Activated CD4-positive, CD25-positive, alpha-beta regulatory T cell treated with anti-CD3 and anti-CD28 coated beads, Interleukin-2, amount 50 U/mL, for 72 hours (primary cell): ENCODE measurements at regions not wholly inside any gene's neighbourhood (a gene's known extent, or its start where the extent isn't known, plus 50 kb on each side); places are given as distances from the start of the nearest gene placed in this dataset.

Source experiments
- DNase-seq: peaks from one replicate; pipeline ENCODE4 v3.0.0; 2021

DNA sequence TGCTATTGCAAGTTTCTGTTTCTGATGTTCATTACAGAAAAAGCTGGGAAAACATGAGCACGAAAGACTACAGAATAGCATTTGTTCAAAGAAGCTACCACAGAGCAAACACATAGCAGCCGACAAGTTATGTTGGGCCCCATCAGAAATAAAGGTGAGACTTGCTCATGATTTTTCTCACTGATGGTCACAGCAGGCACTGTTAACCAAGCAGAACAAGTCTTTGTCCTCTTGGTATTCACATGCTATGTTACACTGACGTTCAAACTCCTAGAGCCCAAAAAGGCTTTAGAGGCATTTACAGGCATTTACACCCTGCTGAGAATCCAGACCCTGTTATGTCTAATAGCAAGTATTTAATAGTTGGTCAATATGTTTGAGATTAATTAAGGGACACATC lies 235.0 kb upstream of the HNMT start:
- no peak for DNase-seq

DNA sequence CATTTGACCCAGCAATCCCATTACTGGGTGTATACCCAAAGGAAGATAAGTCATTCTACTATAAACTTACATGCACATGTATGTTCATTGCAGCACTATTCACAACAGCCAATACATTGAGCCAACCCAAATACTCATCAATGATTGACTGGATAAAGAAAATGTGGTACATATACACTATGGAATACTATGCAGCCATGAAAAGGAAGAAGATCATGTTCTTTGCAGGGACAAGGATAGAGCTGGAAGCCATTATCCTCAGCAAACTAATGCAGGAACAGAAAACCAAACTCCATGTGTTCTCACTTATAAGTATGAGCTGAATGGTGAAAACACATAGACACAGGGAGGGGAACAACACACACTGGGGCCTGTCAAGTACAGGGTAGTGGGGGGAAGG lies 226.7 kb upstream of the HNMT start:
- DNase-seq = no peak

DNA sequence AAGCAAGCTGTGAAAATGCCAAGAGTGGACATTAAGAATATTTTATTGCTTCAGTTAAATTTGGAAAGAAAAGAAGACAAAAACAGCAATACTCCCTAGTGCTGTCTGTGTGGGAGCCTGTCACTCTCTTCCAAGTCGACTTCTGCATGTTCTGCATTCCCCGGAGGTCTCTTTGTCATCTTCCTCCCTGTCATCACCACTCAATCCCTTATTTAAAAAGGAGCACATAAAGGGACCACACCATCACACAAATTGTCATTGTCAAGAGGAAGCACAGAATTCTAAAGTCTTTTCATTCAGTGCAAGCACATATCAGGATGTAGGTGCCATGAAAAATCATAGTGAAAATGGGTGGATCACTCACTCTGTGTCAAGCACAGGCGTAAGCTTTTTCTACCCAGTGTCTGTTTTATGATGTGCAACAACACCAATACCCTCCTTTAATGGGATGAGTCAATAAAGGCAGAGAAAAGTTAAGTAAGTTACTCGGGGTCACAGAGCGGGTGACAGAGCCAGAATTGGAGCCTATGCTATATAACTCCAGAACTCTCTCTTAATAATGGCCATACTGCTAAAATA lies 222.4 kb upstream of the HNMT start:
- DNase-seq = no peak

DNA sequence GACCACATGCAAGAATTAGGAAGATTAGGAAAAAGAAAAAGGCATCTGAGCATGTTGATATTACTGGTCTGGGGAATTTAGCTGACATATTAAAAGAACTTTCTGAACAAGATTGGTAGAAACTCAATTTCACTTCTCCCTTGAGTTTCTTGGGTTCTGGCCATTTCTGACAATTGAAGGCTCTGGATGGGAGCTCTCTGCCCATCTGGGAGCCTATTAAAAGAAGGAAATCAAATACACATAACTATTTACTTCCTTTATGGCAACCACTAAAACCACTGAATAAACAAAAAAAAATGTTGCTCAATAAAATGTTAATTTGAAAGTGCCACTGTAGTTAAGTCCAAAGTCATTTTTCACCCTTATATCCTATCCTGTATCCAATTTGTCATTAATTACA lies 216.8 kb upstream of the HNMT start:
- DNase-seq = no peak

DNA sequence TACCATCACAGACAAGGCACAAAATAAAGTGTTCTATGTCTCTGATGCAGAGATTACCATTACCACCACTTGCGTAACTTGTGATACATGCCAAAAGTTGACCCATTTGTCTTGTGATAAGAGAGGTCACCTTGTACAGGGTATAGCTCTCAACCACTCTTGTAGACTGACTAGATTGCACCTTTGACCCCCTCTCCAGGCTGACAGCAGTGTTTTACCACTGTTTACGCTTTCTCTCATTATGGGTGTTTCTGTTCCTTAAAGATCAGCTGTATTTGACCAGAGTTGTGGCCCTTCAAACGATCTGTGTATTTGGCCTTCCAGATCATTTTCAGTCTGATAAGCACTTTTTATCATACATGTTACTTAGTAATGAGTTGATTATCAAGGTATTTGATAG lies 215.7 kb upstream of the HNMT start:
- no peak for DNase-seq

DNA sequence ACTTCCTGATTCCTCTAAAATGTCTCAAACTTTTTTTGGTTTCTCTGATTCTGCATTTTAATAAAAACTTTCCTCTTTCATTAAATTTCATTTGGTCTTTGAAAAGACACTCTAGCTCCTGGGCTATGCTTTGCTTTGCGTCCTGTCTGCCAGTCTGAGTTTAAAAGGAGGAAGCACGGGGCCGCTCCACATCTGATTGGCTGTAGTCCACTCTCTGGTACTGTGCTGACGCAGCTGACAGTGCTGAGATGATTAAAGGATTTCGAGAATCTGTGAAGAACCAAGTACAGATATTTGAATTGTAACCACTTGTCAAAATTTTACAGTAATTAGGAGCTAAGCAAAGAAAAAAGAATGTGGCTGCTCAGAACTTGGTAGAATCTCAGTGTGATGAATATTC lies 199.6 kb upstream of the HNMT start:
- DNase-seq = no peak

DNA sequence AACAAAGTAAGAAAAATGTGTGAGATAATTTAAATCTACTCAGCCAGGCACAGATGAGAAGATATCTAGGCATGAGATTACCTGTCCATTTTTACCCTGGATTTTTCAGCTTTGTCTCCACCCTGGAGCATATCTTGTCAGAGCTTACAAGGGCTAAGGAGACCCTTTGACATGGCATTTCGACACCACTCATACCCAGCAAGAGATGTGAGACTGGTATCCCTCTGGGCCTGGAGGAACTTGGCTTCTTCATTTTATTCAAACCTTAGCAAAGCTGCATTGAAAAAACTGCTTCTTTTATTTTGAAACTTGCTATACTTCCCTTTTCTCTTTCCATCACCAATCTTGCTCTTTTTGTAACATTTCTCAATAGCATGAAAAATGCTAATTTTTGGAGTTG lies 194.9 kb upstream of the HNMT start:
- no peak for DNase-seq

DNA sequence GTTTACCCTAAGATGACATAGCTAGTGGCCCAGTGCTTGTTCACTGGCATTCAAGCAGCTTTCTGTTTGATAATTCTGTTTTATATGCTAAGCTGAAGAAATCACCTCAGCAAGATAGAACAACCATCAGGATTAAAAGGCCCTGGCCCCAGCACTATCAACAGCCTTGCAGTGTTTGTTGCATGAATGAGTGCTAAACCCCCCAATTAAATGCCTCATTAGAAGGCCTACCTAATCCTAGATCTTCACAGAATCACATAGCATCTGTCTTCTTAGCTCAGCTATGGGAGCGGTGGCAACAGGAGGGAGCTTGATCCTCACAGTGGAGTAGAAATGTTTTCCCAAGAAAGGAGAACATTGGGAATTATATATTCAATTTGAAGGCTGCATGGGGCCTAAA lies 194.1 kb upstream of the HNMT start:
- no peak for DNase-seq

DNA sequence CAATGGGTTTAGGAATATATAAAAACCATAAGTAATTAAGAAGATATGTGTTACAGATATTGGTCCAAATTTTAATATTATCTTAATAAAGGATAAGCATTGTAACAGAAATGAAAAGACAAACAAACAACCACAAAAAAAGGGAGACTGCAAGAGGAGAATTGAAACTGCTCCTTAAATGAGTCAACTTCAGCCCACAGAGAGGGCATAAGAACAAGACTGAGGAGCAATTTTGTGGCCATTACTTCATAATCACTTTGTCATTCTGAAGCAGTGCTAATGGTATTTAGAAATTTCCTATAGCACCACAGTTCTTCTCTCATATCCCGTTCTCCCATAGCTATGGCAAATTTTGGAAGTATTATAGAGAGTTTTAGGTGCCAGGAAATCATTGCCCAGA lies 193.2 kb upstream of the HNMT start:
- no peak for DNase-seq

DNA sequence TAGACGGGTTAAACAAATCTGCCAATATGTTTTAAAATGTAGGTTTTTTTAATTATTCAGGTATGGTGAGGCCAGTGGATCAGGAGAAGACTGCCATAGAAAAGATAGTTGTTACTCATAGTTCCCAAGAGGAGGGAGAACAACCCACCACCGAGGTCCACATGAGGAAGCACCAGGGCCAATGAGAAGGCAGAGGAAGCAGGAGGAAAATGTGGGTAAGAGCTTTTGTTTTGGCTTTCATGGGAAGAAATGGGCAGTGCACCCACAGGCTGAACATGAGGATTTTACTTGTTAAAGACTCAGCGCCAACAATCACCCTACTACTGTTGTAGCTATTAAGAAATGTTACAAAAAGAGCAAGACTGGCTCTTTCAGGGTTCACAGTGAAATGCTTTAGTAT lies 191.8 kb upstream of the HNMT start:
- no peak for DNase-seq

DNA sequence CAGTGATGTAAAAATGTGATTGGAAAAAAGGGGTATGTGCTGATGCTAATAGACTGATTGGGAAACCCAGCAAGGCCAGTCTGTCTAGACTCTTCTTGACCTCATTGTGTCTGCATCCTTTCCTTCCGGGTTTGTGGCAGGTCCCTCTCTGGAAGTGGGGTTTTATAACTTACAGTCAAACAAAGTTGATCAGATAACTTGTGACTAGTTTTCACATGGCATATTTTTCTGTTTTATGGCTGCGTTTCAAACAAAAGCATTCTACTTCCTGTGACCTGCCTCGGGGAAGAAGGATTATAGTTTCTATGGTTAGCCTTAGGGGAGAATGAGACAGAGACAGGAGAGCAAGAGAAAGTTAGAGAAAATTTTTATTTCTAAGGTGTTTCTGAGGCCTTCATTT lies 188.7 kb upstream of the HNMT start:
- no peak for DNase-seq

DNA sequence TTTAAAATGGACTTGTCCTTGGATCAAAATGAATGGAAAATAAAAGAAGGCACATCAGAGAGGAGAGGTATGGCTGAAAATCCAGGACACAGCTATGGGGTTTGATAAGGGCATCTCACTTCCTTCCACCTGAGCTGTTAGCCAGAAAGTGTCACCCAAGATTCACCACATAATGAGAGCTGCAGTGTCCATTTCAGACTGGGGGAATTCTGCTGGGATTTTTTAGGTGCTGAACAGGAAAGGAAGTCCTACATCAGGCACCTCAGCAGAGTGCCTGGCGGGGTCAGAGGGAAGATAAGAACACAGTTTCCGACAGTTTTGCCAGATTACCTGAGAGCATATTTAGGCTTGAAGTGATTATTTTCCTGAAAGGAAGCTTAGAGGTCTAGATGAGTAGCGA lies 187.6 kb upstream of the HNMT start:
- no peak for DNase-seq

DNA sequence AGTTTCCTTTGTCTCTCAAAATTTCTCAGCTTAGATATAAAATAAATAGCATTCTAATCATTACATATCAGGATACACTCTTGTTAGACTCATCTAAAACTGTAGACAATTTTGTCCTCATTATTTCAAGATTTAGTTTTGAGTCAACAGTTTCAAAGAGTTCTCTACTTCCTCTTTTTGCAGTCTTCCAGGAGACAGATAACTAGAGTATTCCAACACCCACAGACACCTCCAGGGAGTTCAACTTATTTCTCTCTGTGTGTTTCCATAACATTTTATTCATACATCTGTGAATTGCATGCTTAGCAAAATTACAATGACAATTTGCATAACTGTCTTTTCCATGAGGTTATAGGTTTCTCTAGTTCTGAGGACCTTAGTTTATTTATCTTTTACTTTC lies 166.6 kb upstream of the HNMT start:
- no peak for DNase-seq

DNA sequence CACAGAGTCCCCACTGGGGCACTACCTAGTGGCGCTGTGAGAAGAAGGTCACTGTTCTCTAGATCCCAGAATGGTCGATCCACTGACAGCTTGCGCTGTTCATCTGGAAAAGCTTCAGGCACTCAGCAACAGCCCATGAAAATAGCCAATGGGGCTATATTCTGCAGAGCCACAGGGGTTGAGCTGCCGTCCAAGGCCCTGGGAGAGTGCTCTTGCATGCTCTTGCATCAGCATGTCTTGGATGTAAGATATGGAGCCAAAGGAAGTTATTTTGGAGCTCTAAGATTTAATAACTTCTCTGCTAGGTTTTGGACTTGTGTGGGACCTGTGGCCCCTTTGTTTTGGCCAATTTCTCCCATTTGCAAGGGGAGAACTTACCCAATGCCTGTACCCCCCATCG lies 164.7 kb upstream of the HNMT start:
- DNase-seq = no peak

DNA sequence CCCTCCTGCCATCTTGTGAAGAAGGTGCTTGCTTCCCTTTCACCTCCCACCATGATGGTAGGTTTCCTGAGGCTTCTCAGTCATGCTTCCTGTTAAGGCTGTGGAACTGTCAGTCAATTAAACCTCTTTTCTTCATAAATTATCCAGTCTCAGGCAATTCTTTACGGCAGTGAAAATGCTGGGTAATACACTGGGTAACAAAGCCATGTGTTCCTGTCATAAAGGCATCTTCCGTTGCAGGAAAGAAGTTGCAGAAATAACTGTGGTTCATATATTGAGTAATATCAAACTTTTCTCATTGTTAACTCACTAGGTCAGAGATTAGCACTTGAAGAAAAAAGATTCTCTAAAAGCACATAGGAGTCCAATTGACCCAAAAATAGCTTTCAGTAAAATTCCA lies 163.9 kb upstream of the HNMT start:
- no peak for DNase-seq

DNA sequence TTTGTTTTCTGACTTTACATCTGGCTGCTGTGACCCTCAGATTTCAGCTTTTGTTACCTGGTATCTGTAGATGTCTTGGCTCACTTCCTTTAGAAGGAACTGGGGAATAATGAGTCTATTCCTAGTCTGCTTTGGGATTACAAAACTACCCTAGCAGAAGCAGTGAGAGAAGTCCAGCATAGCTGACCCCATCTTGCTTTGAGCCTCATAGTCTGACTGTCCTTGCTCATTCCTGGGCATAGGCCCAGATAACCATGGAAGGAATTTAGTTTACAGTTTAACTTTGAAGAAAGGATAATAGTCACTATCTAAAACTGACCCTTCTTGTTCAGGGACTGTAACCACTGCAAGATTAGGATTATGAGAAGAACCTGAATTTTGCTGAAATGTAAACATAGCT lies 163.0 kb upstream of the HNMT start:
- DNase-seq = no peak

DNA sequence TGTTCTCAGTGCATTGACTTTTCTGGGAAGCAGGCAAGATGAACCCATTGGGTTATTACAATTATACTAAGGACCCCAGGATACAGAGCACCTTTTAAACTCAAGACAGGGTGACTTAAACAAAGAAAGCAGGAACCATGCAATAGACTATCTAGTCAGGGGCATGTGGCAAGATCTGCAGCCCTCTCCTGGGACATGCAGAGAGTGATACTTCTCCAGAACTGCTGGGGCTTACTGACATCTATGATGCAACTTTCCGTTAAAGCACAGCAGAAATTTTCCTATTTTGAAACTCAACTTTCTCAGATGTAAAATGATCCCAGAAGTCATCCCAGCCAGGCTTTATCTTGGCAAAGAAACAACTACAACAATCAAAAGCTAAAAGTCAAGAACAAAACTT lies 162.2 kb upstream of the HNMT start:
- no peak for DNase-seq

DNA sequence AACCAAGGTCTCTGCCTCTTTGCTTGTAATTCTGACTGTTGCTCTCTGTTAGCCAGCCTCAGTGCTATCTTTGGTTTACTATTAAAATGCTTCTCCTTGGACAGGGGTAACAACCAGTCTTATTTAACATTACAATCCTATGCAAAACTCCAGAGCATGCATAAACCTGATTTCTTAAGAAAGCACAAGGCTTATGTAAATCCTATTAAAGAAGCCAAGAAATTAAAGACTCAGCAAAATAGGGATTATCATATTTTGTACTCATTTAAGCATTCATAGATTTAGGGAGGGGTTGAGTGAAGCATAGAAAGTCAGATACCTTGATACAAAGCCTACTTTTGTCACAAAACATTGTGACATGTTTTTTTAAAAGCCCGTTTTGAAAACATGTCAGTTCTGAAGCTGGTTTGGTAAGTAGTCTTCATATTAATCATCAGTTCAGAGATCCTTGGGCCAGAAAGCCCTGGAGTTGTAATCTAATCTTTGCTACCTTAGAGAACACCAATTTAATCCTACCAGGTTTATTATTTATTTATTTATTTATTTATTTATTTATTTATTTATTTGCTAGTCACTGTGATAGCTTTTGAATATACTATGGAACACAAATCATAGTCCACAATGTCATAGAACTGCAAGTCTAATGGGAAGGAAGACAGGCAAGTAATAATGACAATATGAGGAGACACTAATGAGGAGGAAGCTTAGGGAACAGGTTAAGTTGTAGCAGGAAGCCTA lies 158.0 kb upstream of the HNMT start:
- no peak for DNase-seq

DNA sequence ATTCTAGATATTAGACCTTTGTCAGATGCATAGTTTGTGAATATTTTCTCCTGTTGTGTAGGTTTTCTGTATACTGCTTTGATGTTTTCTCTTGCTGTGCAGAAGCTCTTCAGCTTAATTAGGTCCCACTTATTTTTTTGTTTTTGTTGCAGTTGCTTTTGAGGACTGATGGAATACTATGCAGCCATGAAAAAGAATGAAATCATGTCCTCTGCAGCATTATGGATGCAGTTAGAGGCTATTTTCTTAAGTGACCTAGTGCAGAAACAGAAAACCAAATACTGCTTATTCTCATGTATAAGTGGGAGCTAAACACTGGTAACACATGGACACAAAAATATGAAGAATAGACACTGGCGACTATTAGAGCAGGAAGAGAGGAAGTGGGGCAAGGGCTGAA lies 155.0 kb upstream of the HNMT start:
- no peak for DNase-seq

DNA sequence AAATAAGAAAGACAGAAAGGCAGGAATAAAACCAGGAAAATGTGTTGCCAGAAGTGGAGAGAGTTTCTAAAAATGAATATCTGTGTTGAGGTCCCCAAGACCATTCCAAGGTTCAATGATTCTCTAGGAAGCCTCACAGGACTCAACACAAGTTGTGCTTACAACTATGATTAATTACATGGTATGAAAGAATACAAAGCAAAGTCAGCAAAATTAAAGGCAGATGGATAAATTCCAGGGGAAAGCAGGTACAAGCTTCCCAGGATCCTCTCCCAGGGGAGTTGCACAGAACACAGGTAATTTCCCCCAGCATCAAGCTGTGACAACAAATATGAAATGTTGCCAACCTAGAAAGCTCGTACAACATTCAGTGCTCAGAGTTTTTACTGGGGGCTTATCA lies 154.4 kb upstream of the HNMT start:
- DNase-seq = no peak

DNA sequence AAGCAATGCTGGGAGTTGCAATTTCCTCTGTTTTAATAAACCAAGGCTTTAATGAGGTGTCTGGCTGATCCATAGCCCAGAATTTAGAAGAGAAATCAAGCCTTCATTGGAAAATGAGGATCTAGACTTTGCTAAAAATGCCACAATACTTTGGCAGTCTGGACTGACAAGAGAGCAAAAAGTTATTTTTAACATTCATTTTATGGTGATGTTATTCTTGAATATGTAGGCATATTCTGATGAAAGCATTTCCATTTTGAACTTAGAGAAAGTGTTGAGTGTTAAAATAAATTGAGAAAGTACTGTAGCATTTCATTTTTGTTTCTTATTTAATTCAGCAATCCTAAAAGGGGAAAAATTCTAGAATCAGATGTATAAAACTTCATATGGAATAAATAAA lies 151.8 kb upstream of the HNMT start:
- DNase-seq = no peak

DNA sequence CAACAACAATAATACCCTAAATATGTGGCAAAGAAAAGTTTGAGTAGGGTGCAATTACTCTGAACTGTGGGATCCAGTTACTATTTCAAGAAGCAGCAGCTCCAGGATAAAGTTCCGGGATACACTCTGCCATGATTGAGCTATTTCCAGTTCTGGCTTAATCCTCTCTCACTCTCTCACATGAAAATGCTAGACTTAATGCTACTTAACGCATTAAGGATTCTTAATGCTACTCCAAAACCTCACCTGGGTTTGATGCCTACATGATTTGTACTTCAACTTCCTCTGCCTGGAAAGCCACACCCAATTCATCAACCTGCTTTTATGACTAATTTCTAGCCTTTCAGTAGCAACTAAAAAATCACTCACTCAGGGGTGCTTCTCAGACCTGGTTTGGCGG lies 151.1 kb upstream of the HNMT start:
- DNase-seq = no peak

DNA sequence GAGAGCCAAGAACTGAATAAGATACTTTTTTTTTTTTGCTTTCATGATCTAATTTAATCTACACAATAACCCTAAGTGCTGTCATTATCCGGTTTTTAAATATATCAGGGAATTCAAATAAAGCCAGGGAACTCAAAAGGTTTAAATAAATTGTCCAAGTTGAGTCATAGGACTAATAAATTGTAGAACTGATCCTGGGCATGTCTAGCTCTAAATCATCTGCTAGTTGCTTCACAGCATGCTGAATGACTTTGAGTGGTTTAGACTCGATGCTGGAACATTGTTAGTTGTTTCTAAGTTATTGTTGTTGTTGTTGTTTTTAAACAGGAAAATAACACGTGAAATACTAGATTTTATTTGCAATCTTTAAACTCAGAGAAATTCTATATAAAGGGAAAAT lies 147.2 kb upstream of the HNMT start:
- no peak for DNase-seq

DNA sequence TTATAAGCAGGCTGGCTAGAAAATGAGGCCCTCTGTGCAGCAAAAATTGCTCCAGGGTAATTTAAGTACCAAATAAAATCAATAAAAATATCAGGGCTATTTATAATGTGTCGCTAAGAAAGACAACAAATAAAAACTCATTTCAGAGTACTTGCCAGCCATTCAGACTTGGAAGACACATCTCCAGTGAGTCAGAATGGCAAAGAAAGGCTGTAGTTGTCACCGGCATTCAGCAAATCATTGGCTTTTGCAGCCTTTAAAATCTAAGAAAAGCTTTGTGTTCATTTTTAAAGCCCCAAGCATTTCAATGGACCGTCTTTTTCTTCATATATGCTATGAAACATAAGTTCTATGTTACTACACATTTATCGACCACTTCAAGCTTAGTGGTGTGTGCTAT lies 141.1 kb upstream of the HNMT start:
- DNase-seq = no peak

DNA sequence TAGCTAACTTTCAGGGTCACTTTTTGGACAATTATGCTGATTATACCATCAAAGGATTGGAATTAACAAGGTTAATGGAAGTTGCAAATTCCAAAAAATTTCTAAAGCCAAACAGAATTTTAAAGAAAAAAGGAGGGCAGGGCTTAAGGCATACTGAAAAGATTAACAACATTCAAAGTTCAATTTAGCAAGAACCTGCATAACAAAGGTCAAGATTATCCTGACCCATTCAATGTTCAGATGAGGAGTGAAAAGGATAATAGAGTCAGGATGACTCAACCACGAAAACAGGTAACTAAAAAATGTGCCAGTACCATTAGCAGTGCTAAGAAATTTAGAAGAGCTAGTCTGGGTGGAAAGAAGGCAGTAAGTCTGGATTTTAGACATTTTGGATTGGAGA lies 139.8 kb upstream of the HNMT start:
- no peak for DNase-seq
